GM20431 (cell line): ENCODE measurements at regions not wholly inside any gene's neighbourhood (a gene's known extent, or its start where the extent isn't known, plus 50 kb on each side); places are given as distances from the start of the nearest gene placed in this dataset.

Source experiments
- in situ Hi-C: fragments of 300-500 bp; cut with MseI, MboI; formaldehyde crosslinking; loops from one replicate; pipeline ENCODE4 v1.15.0; 2020; ENCODE audit warnings: low sequenced_read_pairs; ENCODE audit not compliant: unreplicated experiment

DNA sequence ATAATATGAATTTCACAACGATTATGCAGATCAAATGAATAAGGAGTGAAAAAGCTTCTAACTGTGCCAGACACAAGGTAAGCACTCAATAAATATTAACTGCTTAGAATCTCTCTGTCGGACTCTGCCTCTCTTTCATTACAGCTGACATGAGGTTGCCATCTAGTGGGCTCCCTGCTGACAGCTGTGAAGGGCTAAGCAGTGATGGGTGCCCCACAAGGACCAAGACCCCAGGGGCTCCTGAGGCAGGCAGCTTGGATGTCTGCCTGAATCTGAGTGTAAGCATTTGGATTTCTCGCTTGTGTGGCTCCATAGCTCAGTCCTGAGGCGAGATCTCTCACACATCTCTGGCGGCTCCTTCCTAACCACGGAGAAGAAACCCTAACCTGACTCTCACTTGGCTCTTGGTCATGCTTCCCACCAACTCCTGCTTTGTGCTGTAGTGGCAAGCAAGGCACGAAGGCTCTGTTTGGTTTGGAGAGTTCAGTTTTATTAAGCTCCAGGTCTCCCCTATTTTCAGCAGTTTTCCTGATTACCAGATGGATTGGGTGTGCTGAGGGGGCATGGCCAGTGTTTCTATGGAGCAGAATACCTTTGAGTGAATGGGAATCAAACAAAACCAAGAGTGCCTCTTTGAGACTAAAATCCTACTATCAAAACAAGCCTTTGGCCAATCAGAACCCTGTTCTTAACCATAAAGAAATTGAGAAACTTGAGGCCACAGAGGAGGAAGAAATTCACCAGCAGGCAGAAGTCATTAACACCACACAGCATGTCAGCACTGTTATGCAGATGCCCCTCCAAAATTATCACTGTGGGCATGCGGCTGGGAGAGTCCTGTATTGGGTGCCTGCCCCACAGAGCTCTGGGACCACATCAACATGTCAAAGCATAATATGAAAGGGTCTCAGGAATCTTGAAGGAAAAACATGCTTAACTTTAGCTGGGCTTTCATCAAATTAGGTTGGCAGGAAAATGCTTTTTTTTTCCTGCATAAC is 152.8 kb upstream of the NTM start:
- in situ Hi-C loops, result no loop called here

- in situ Hi-C loops, result no loop called here
Observed at GRCh38 chr11:131218542-131218941, 151.9 kb upstream of the NTM start.

DNA sequence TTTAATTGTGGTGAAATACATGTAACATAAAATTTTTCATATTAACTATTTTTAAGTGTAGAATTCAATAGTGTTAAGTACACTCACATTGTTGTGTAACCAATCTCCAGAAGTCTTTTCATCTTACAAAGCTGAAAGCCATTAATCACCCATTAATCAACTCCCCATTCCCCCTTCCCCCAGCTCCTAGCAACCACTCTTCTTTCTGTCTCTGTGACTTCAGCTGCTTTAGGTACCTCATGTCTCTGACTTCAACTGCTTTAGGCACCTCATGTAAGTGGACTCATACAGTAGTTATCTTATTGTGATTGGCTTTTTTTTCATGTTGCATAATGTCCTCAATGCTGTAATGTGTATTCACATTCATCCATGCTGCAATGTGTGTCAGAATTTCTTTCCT is 150.8 kb upstream of the NTM start:
- in situ Hi-C loops, result no loop called here

GRCh38 chr11:131223198-131223991 is 147.0 kb upstream of the NTM start:
- in situ Hi-C loops, result no loop called here

DNA sequence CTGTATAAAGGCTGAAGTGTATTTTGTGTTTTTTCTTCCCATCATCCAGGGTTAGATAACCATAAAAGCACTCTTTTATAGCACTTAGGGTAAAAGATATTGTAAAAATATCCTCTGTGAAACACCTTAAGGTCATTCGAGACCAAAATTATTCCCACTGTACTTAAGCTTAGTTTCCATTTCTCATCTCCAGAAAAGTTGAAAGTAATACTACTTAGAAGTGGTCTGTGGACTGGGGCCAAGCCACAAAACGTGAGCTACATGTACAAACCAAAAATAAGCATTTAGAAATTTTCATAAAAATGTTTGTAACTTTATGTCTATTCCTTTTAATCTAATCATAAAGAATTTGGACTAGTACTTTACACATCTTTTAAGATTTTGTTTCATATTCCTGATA is 142.0 kb upstream of the NTM start:
- in situ Hi-C loops, result no loop called here

- in situ Hi-C loops, result no loop called here
Observed at GRCh38 chr11:131229221-131229620, 141.2 kb upstream of the NTM start.

GRCh38 chr11:131231317-131231940 is 139.0 kb upstream of the NTM start:
- in situ Hi-C loops, result no loop called here

DNA sequence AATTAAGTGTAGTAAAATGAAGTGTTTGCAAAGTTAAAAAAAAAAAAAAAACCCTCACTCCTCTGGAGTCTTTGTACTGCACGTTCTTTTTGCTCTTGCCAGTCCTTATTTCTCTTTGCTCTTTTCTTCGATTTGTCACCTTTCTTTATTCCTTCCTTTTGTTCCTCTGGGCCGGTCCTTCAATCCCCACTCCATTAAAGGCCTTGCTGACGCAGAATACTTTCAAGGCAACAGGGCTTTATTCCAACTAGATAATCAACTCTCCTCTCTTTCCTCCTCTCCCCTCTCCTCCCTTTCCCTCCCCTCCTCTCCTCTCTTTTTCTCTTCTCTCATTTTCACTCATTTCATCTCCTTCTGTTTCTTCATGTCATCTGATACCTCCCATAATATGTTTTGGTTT is 138.2 kb upstream of the NTM start:
- in situ Hi-C loops, result no loop called here

GRCh38 chr11:131234221-131234620 is 136.2 kb upstream of the NTM start:
- in situ Hi-C loops, result no loop called here

DNA sequence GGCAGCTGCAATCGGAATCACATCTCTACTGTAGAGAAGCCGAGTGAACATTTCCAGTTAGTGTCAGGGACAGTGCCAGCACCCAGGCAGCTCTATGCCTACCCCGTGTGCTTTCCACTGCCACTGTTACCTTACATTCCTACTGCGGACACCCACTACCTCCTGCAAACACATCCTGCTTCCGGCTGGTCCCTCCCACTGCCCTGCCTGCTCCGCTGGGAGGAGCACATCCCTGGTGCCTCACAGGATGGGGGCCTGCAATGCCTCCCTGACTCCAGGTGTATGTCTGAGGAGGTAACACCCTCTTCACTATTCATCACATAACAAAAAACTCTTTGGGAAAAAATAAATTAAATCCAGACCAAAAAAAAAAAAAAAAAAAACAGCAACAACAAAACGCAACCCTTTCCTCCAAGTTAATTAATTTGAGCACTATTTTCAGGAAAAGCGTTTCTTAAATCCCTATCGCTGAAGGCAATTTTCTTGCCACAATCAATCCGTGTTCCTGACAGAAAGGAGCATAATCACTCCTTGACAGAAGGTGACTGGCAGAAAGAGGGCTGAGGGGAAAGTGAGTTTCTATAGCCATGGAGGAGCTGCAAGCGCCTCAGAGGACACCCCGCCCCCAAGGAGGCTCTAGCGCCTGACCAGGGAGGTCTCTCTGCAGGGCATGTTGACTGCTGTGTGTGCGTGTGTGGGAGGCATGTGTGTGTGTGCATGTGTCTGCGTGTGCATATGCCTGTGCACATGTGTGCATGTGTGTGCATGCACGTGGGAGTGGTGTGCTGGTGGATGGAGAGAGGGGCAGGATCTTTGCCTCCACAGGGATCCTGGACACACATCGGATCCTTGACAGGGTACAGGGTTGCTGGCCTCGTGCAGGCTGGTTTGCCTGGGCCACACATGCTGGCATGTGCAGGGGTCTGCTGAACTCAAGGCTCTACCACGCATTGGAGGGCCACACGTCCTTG is 134.8 kb upstream of the NTM start:
- in situ Hi-C loops, result no loop called here

DNA sequence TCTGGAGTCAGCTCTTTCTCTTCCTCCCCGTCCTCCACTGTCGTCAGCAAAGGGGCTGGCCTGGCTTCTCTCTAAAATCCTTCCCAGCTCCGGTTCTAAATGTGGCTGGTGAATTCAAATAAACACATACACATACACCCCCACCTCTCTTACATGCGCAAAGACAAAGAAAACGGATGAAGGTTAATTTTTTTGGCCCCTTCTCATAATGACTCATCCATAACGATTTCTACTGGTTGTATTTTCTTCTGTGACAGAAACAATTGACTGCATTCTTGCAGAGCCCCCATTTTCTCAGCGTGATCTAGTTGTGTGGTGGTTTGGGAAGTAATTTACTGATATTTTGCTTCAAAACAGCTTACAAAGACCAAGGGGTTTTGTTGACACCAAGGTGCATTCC is 130.0 kb upstream of the NTM start:
- in situ Hi-C loops, result no loop called here

- in situ Hi-C loops, result no loop called here
Observed at GRCh38 chr11:131242476-131243000, 127.9 kb upstream of the NTM start.

GRCh38 chr11:131246156-131246555 is 124.3 kb upstream of the NTM start:
- in situ Hi-C loops, result no loop called here

GRCh38 chr11:131246663-131247062 is 123.8 kb upstream of the NTM start:
- in situ Hi-C loops, result no loop called here

GRCh38 chr11:131248588-131248987 is 121.8 kb upstream of the NTM start:
- in situ Hi-C loops, result no loop called here

DNA sequence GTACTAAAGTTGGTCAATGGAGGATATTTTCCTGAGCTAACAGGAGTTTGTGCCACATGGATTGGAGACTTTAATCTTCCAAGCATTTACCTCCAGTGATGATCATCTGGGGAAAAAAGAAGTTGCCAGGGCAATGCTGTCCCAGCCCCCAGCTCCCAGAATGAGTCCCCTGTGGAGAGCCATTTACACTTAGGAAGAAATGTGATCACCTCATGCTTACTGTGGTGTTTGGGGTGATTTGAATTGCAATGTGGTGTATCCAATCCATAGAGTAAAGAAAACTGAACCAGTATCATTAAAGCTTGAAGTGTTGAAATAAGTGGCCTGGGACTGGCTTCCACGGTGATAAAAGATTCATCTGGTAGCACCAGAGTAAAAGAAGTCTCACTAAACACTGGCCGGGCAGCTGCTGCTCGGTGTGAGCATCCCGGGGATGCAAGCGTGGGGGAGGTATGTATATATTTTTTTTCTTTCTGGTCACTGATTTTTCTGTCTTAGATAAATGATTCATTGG is 117.2 kb upstream of the NTM start:
- in situ Hi-C loops, result no loop called here

GRCh38 chr11:131253656-131254151 is 116.7 kb upstream of the NTM start:
- in situ Hi-C loops, result no loop called here

DNA sequence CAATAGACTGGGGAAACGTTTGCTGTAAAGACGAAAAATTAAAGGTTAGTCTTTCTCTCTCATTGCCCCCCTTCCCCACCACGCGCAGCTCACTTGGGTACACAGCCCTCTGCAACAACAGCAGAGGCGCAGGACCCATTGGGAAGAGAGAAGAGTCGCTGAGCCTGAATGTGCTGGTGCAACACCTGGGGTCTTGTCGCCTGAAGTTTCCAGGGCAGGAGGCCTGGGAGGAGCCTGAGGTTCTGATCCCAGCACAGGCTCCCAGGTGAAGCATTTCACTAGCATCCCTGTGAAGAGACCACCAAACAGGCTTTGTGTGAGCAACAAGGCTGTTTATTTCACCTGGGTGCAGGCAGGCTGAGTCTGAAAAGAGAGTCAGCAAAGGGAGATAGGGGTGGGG is 116.2 kb upstream of the NTM start:
- in situ Hi-C loops, result no loop called here

GRCh38 chr11:131274233-131274632 is 96.2 kb upstream of the NTM start:
- in situ Hi-C loops, result no loop called here
